ENCODE measurements at regions not wholly inside any gene's neighbourhood (a gene's known extent, or its start where the extent isn't known, plus 50 kb on each side); places are given as distances from the start of the nearest gene placed in this dataset.
"Not testable (repeated sequence)": the region's sequence is repeated elsewhere in the genome, so short reads cannot be mapped to it uniquely, and the experiment has no call there.

DNA sequence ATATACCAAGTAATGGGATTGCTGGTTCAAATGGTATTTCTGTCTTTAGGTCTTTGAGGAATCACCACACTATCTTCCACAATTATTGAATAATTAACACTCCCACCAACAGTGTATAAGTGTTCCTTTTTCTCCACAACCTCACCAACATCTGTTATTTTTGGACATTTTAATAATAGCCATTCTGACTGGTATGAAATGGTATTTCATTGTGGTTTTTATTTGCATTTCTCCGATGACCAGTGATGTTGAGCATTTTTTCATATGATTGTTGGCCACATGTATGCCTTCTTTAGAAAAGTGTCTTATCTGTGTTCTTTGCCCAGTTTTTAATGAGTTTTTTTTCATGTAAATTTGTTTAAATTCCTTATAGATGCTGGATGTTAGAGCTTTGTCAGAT, 83.4 kb downstream of the RPL10L start:
- TF ChIP-seq, protein P1, sequence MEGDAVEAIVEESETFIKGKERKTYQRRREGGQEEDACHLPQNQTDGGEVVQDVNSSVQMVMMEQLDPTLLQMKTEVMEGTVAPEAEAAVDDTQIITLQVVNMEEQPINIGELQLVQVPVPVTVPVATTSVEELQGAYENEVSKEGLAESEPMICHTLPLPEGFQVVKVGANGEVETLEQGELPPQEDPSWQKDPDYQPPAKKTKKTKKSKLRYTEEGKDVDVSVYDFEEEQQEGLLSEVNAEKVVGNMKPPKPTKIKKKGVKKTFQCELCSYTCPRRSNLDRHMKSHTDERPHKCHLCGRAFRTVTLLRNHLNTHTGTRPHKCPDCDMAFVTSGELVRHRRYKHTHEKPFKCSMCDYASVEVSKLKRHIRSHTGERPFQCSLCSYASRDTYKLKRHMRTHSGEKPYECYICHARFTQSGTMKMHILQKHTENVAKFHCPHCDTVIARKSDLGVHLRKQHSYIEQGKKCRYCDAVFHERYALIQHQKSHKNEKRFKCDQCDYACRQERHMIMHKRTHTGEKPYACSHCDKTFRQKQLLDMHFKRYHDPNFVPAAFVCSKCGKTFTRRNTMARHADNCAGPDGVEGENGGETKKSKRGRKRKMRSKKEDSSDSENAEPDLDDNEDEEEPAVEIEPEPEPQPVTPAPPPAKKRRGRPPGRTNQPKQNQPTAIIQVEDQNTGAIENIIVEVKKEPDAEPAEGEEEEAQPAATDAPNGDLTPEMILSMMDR (IDR thresholded peaks at IDR 0.05): not testable (repeated sequence)
- not testable (repeated sequence) for TF ChIP-seq POLR2A (IDR thresholded peaks at IDR 0.05)

All from Peyer's patch (tissue), 4 donors.